ENCODE measurements at regions not wholly inside any gene's neighbourhood (a gene's known extent, or its start where the extent isn't known, plus 50 kb on each side); places are given as distances from the start of the nearest gene placed in this dataset.
"Not testable (repeated sequence)": the region's sequence is repeated elsewhere in the genome, so short reads cannot be mapped to it uniquely, and the experiment has no call there.

GRCh38 chr18:47380153-47380552, 128.7 kb upstream of the SKOR2 start:
- no peak overlapping the region for H3K27ac ChIP-seq
- no peak for DNase-seq (ENCODE audit: low spot score)
- CTCF ChIA-PET = no interaction called here
- POLR2A ChIA-PET (ENCODE audit: low non-redundant PET) = no interaction called here
- TF ChIP-seq CTCF (conservative IDR thresholded peaks at IDR 0.05; ENCODE audit: low read depth) = no peak

- POLR2A ChIA-PET (ENCODE audit: low non-redundant PET) = no interaction called here
- CTCF ChIA-PET = no interaction called here
- no peak for TF ChIP-seq CTCF (conservative IDR thresholded peaks at IDR 0.05; ENCODE audit: low read depth)
These were observed 122.0 kb upstream of the SKOR2 start for GRCh38 chr18:47373465-47373864.

GRCh38 chr18:47370052-47370451, 118.6 kb upstream of the SKOR2 start:
- no peak for TF ChIP-seq CTCF (conservative IDR thresholded peaks at IDR 0.05; ENCODE audit: low read depth)
- ChIA-PET POLR2A (ENCODE audit: low non-redundant PET) (no interaction called here), CTCF (no interaction called here)
- no peak for DNase-seq (ENCODE audit: low spot score)
- no peak overlapping the region for H3K27ac ChIP-seq

More at GRCh38 chr18:47373465-47373864, 122.0 kb upstream of the SKOR2 start:
- no peak for DNase-seq (ENCODE audit: low spot score)
- H3K27ac ChIP-seq = no peak overlapping the region

GRCh38 chr18:47354061-47354460, 102.6 kb upstream of the SKOR2 start:
- CTCF ChIA-PET; POLR2A ChIA-PET (ENCODE audit: low non-redundant PET); H3K27ac ChIP-seq; DNase-seq (ENCODE audit: low spot score): not testable (repeated sequence)

GRCh38 chr18:47346016-47346415, 94.6 kb upstream of the SKOR2 start:
- TF ChIP-seq CTCF (conservative IDR thresholded peaks at IDR 0.05; ENCODE audit: low read depth) = no peak
- no peak for DNase-seq (ENCODE audit: low spot score)
- POLR2A ChIA-PET (ENCODE audit: low non-redundant PET) = no interaction called here
- CTCF ChIA-PET = no interaction called here
- H3K27ac ChIP-seq = no peak overlapping the region

GRCh38 chr18:47345291-47345690, 93.8 kb upstream of the SKOR2 start:
- CTCF ChIA-PET = no interaction called here
- H3K27ac ChIP-seq = no peak overlapping the region
- no peak for TF ChIP-seq CTCF (conservative IDR thresholded peaks at IDR 0.05; ENCODE audit: low read depth)
- no peak for DNase-seq (ENCODE audit: low spot score)
- POLR2A ChIA-PET (ENCODE audit: low non-redundant PET) = no interaction called here

- no peak for TF ChIP-seq CTCF (conservative IDR thresholded peaks at IDR 0.05; ENCODE audit: low read depth)
- H3K27ac ChIP-seq = no peak overlapping the region
- no peak for DNase-seq (ENCODE audit: low spot score)
- ChIA-PET POLR2A (ENCODE audit: low non-redundant PET) (no interaction called here), CTCF (no interaction called here)
These were observed 91.8 kb upstream of the SKOR2 start for GRCh38 chr18:47343291-47343690.

Data from RWPE1 (cell line).